ENCODE measurements at regions not wholly inside any gene's neighbourhood (a gene's known extent, or its start where the extent isn't known, plus 50 kb on each side); places are given as distances from the start of the nearest gene placed in this dataset.

GRCh38 chr3:187458921-187459320, 90.7 kb downstream of the RTP4 start:
- H3K27me3 ChIP-seq (replicated peaks; ENCODE audit: insufficient read depth), result no peaks in the 10 kb centered on the region
- no peaks in the 10 kb centered on the region for H3K4me1 ChIP-seq (replicated peaks)
- H3K4me3 ChIP-seq, result no peak overlapping the region
- 39% methylated on average over 2 of the region's 2 CpGs for WGBS
- H3K9me3 ChIP-seq, result no peaks in the 10 kb centered on the region
- H3K27ac ChIP-seq, result no peak overlapping the region
- TF ChIP-seq POLR2A (IDR thresholded peaks at IDR 0.05), result no peak
- TF ChIP-seq CTCF (IDR thresholded peaks at IDR 0.05), result no peak
- H3K36me3 ChIP-seq, result no peaks in the 10 kb centered on the region
- intact Hi-C loops (cut with DNase I), result no loop called here
- no peak for DNase-seq (ENCODE audit: low spot score)

GRCh38 chr3:187458383-187458782, 90.2 kb downstream of the RTP4 start:
- 89% methylated on average over 2 of the region's 2 CpGs for WGBS
- Histone ChIP-seq H3K27me3 (replicated peaks; ENCODE audit: insufficient read depth) (no peaks in the 10 kb centered on the region), H3K27ac (no peak overlapping the region), H3K4me1 (replicated peaks) (no peaks in the 10 kb centered on the region), H3K36me3 (no peaks in the 10 kb centered on the region), H3K4me3 (no peak overlapping the region), H3K9me3 (no peaks in the 10 kb centered on the region)
- intact Hi-C loops (cut with DNase I), result no loop called here
- DNase-seq (ENCODE audit: low spot score), result no peak
- no peak for TF ChIP-seq POLR2A (IDR thresholded peaks at IDR 0.05)
- TF ChIP-seq POLR2AphosphoS5 (IDR thresholded peaks at IDR 0.05), result no peak
- no peak for TF ChIP-seq CTCF (IDR thresholded peaks at IDR 0.05)

- intact Hi-C loops (cut with DNase I), result no loop called here
- Histone ChIP-seq H3K4me1 (replicated peaks) (no peaks in the 10 kb centered on the region), H3K27ac (no peak overlapping the region), H3K4me3 (no peak overlapping the region), H3K27me3 (replicated peaks; ENCODE audit: insufficient read depth) (no peaks in the 10 kb centered on the region), H3K36me3 (no peaks in the 10 kb centered on the region), H3K9me3 (no peaks in the 10 kb centered on the region)
- TF ChIP-seq CTCF (IDR thresholded peaks at IDR 0.05) (no peak), POLR2A (IDR thresholded peaks at IDR 0.05) (no peak), POLR2AphosphoS5 (IDR thresholded peaks at IDR 0.05) (peak; percentile 40)
- WGBS, result 8% methylated on average over 1 of the region's 1 CpG
- DNase-seq (ENCODE audit: low spot score), result peak; percentile 21
Observed at GRCh38 chr3:187456250-187456649, 88.1 kb downstream of the RTP4 start.

- 73% methylated on average over 6 of the region's 6 CpGs for WGBS
- TF ChIP-seq POLR2AphosphoS5 (IDR thresholded peaks at IDR 0.05), result no peak
- TF ChIP-seq POLR2A (IDR thresholded peaks at IDR 0.05), result no peak
- no peak for TF ChIP-seq CTCF (IDR thresholded peaks at IDR 0.05)
- H3K27me3 ChIP-seq (replicated peaks; ENCODE audit: insufficient read depth), result no peaks in the 10 kb centered on the region
- H3K4me3 ChIP-seq, result no peak overlapping the region
- H3K36me3 ChIP-seq, result no peaks in the 10 kb centered on the region
- no peaks in the 10 kb centered on the region for H3K9me3 ChIP-seq
- DNase-seq (ENCODE audit: low spot score), result no peak
- intact Hi-C loops (cut with DNase I), result no loop called here
- no peak overlapping the region for H3K27ac ChIP-seq
- H3K4me1 ChIP-seq (replicated peaks), result no peaks in the 10 kb centered on the region
Observed at GRCh38 chr3:187454085-187454815, 86.1 kb downstream of the RTP4 start.

All from prostate gland (tissue), 2 donors.